Spinal cord (tissue), 9 donors: ENCODE measurements at regions not wholly inside any gene's neighbourhood (a gene's known extent, or its start where the extent isn't known, plus 50 kb on each side); places are given as distances from the start of the nearest gene placed in this dataset.

Experiments used
- DNase-seq, 6 donors: peaks; one replicate each; pipeline versions ENCODE4 v3.0.0 to v3.0.0-alpha.2; 2013 to 2015; ENCODE audit warnings: low spot score in 6 of 6, low read depth in 4 of 6
- H3K27ac ChIP-seq: one replicate; pipeline ENCODE4 v1.5.1; 2013; ENCODE audit warnings: low read depth, low read length, control low read depth
- H3K27me3 ChIP-seq: one replicate; pipeline ENCODE4 v1.6.1; 2013; ENCODE audit warnings: low read length; ENCODE audit not compliant: control insufficient read depth, insufficient read depth
- H3K36me3 ChIP-seq: one replicate; pipeline ENCODE4 v1.6.1; 2013; ENCODE audit warnings: low read length; ENCODE audit not compliant: control insufficient read depth, insufficient read depth
- H3K4me1 ChIP-seq: one replicate; pipeline ENCODE4 v1.6.1; 2013; ENCODE audit warnings: low read length; ENCODE audit not compliant: control insufficient read depth, insufficient read depth
- H3K4me3 ChIP-seq: one replicate; pipeline ENCODE4 v1.5.1; 2013; ENCODE audit warnings: low read depth, low read length, control low read depth
- H3K9me3 ChIP-seq: one replicate; pipeline ENCODE4 v1.6.1; 2013; ENCODE audit warnings: low read length; ENCODE audit not compliant: control insufficient read depth, insufficient read depth
- WGBS: methylation state at CpG from one replicate; pipeline ENCODE4 v1.1.5; 2013; ENCODE audit warnings: missing lambda C conversion rate; ENCODE audit not compliant: insufficient coverage; 5-methylcytosine and 5-hydroxymethylcytosine counted together
- donor health status: healthy.

DNA sequence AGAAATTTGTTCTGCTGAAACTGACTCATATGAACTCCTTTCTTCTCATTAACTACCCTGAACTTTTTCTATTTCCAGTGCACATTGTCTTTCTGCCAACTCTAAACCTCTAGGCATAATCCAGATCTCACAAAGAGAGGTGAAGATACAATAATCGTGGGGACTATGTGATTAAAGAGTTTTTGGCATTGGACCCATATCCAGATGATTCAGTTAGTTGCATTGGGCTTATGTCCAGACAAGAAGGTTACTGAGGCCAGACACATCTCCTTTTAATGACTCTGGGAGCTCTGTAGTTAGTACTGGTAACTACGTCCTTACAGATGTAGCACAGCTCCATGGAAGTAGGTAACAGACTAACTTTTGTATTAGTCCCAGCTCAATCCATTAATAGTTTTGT lies 273.0 kb downstream of the CASP12 start:
- Histone ChIP-seq H3K27me3 (no peaks in the 10 kb centered on the region), H3K4me3 (no peak overlapping the region), H3K4me1 (no peaks in the 10 kb centered on the region), H3K36me3 (no peaks in the 10 kb centered on the region), H3K9me3 (no peaks in the 10 kb centered on the region), H3K27ac (no peak overlapping the region)
- DNase-seq, result no peak
- WGBS, result 43% methylated on average over 1 of the region's 2 CpGs

DNA sequence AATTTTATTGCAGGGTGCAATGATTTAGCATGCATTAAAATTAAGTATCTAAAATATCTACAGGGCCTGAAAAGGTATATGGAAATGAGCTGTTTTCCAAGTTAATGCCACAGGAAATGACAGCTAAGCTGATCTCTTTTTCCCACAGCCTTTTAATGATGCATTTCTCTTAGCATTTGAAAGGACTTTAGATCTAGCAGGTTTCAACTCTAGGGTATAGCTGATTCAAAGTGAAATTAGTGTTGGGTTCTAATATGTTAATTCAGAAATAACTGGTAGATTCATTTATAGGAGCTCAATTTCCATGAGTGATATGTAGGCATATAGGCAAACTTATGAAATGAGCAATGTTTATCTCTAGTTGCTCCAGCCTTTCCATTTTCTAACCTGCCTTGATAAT lies 274.2 kb downstream of the CASP12 start:
- no peaks in the 10 kb centered on the region for H3K9me3 ChIP-seq
- no peaks in the 10 kb centered on the region for H3K27me3 ChIP-seq
- no peak overlapping the region for H3K4me3 ChIP-seq
- H3K36me3 ChIP-seq, result no peaks in the 10 kb centered on the region
- no peak overlapping the region for H3K27ac ChIP-seq
- DNase-seq, result no peak
- H3K4me1 ChIP-seq, result no peaks in the 10 kb centered on the region

DNA sequence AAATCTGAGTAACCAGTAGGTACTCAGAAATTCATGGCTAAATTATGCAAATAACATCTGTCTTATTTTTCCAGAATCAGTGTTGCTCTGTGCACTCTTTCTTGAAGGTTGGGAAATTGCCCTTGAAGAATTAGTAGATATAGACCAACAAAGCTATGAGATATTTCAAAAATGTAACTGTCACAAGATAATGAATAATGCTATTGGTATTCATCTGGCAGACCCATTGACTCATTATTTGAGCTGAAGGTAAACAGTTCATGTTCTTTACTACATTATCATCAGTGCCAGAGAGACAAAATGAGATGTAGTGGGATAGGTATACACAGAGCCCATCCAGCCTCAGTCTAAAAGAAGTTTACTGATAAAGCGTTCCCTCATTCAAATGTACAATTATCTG lies 274.7 kb downstream of the CASP12 start:
- no peaks in the 10 kb centered on the region for H3K36me3 ChIP-seq
- H3K9me3 ChIP-seq, result no peaks in the 10 kb centered on the region
- no peak overlapping the region for H3K27ac ChIP-seq
- no peaks in the 10 kb centered on the region for H3K4me1 ChIP-seq
- DNase-seq, result no peak
- H3K27me3 ChIP-seq, result no peaks in the 10 kb centered on the region
- H3K4me3 ChIP-seq, result no peak overlapping the region
- WGBS, result no CpG with 5 or more reads among the region's 1 CpG

DNA sequence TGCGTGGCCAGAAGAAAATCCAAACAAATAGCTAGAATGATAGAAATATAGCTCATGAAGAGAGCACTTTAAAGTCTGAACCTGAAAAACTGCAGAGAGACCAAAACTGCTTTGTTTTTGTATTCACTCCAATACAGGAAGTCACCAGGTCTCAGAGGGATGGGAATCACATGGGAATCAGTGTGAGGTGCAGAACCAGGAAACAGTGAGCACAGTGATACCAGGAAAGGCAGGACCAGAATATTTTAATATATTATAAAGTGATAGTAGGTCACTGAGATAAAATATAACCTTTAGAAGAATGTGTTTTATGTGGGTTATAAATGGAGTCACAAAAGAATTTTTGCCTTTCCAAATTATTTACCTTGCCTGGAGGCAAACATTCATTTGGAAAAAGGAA lies 277.3 kb downstream of the CASP12 start:
- Histone ChIP-seq H3K9me3 (no peaks in the 10 kb centered on the region), H3K36me3 (no peaks in the 10 kb centered on the region), H3K4me3 (no peak overlapping the region), H3K27ac (no peak overlapping the region), H3K27me3 (no peaks in the 10 kb centered on the region), H3K4me1 (no peaks in the 10 kb centered on the region)
- WGBS, result 83% methylated on average over 1 of the region's 1 CpG
- no peak for DNase-seq

DNA sequence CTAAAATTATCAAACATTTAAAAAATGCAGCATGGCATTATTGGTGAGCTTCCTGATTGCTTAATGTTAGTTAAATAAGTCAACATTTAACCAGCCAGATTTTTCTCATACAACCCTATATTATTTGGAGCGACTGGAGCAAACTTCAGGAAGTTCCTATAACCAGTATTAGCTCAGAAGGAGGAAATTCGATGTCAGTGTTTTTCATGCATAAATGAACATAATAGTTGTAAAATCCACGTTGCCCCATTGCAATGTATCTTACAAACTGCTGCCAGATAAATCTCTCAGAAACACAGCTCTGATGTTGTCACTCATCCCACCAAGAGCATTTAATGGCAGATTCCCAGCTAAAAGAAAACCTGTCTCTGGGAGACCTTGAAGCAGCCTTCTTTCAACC lies 278.5 kb downstream of the CASP12 start:
- no peak overlapping the region for H3K27ac ChIP-seq
- no peaks in the 10 kb centered on the region for H3K9me3 ChIP-seq
- DNase-seq, result no peak
- no CpG with 5 or more reads among the region's 3 CpGs for WGBS
- H3K4me3 ChIP-seq, result no peak overlapping the region
- no peaks in the 10 kb centered on the region for H3K36me3 ChIP-seq
- H3K27me3 ChIP-seq, result no peaks in the 10 kb centered on the region
- no peaks in the 10 kb centered on the region for H3K4me1 ChIP-seq

DNA sequence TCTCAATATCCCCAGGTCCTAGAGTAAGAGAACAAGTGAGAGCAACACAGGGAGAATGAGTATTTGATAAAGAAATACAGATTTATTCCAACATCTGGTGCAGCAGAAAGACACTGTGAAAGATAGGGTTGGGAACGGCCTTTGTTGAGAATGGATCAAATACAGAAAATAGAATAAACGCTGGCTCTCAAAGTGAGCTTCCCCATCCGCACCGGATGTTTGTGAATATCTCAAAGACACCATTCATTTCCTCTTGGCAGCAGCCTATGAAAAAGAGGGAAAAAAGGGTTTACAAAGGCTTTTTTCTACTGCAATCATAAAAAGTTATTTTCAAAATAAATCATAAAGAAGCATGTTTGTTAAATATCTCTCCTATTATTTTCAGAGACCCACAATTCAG lies 279.3 kb downstream of the CASP12 start:
- H3K4me3 ChIP-seq, result no peak overlapping the region
- H3K4me1 ChIP-seq, result no peaks in the 10 kb centered on the region
- no peaks in the 10 kb centered on the region for H3K27me3 ChIP-seq
- no peaks in the 10 kb centered on the region for H3K9me3 ChIP-seq
- DNase-seq, result peak in 1 of 6 donors; percentile 18
- no CpG with 5 or more reads among the region's 4 CpGs for WGBS
- H3K27ac ChIP-seq, result no peak overlapping the region
- no peaks in the 10 kb centered on the region for H3K36me3 ChIP-seq

DNA sequence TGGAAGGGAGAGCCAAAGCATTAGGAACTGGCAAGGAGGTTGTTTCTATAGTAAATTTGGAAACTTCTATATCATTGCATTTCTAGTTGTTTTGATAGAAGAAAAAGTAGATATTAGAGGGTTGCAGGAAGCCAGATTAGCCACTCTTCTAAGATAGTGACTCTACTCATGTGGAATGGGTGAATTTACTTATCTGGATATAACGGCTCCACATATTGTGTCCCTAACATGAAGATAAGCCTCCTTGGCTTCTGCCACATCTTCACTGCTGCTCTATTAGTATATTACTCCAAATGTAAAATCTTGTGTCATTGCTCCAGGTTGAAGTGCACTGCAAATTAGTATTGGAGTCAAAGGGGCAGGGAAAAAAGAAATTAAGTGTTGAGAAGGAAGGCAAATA lies 283.3 kb downstream of the CASP12 start:
- Histone ChIP-seq H3K27me3 (no peaks in the 10 kb centered on the region), H3K4me1 (no peaks in the 10 kb centered on the region), H3K4me3 (no peak overlapping the region), H3K9me3 (no peaks in the 10 kb centered on the region), H3K27ac (no peak overlapping the region), H3K36me3 (no peaks in the 10 kb centered on the region)
- no CpG with 5 or more reads among the region's 1 CpG for WGBS
- DNase-seq, result no peak

DNA sequence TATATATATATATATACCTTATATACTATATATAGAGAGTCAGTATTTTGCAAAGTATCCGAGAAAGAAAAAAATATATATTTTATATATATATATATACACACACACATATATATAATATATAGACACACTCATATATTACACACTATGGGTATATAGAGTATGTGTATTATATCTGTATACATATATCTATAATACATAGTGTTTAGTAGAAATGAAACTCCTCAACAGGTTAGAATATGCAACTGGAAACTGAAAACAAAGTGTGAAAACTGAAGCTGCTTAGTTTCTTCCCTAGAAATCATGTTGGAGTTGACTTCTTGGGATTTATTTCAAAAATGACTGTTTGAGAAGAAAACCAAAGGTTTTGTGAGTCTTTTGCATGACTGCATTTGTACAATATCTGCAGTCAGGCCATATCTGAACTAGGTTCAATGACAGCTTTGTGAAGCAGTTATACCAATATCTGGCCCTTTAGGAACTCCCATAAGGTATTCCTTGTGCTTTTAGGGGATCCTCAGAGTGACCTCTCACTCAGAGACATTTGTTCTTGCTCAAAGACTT lies 284.1 kb downstream of the CASP12 start:
- no peaks in the 10 kb centered on the region for H3K4me1 ChIP-seq
- H3K9me3 ChIP-seq, result no peaks in the 10 kb centered on the region
- H3K36me3 ChIP-seq, result no peaks in the 10 kb centered on the region
- H3K27ac ChIP-seq, result no peak overlapping the region
- H3K4me3 ChIP-seq, result no peak overlapping the region
- no peak for DNase-seq
- no CpG with 5 or more reads among the region's 1 CpG for WGBS
- no peaks in the 10 kb centered on the region for H3K27me3 ChIP-seq

DNA sequence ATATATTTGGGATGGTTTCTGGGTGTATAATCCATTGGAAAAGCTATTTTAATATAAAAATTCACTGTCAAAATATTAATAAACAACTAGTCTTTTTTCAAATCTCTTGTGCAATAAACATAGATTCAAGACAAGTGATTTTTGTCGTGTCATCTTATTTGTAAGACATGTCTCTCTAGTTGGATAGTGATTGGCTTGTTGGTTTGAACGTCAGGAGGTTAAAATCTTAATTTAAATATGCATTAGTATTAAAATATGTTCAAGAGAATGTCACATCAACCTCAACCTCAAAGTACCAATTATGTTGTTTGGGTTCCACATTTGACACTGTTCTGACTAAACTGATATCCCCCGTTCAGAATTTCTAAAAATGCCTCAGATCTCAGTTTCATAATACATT lies 287.6 kb downstream of the CASP12 start:
- Histone ChIP-seq H3K4me3 (no peak overlapping the region), H3K36me3 (no peaks in the 10 kb centered on the region), H3K27me3 (no peaks in the 10 kb centered on the region), H3K9me3 (no peaks in the 10 kb centered on the region), H3K27ac (no peak overlapping the region), H3K4me1 (no peaks in the 10 kb centered on the region)
- WGBS, result no CpG with 5 or more reads among the region's 3 CpGs
- peak in 1 of 6 donors; percentile 17 for DNase-seq

DNA sequence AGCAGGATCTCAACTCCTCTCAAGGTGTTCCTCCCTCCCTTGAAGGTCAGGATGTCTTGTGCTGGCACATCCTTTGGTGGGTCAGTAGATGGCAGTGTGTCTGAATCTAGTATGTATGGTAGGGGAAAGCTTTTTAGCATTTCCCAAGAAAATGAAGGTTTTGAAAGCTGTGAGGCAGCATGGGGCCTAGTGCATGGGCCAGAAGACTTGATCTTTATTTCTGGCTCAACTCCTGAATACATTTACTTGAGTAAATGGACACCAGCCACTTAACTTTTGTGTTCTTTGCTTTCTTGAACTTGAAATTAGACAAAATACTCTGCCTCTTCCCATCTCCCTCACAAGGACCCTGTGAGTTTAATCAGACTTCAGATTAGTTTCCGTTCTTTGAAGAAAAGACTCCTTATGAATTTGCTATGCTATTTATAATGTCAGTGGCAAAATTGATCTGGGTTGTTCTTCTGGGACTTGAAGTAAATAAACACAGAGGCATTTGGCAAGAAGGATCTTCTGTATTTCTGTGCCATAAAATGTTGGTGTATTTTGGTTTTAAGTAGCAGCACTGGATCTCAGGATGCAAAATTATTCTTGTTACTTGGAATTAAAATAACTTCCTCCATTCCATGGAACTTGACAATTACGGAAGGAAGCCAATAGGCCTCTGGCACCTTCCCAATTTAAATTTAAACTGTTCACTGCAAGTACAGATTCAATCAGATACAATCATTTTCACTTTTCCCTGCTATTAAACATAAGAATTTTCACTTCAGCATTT lies 288.8 kb downstream of the CASP12 start:
- 27% methylated on average over 1 of the region's 2 CpGs for WGBS
- H3K4me3 ChIP-seq, result no peak overlapping the region
- peak overlapping the region; percentile 17 for H3K27ac ChIP-seq

More for the DNA sequence above, 288.8 kb downstream of the CASP12 start:
- Histone ChIP-seq H3K36me3 (no peaks in the 10 kb centered on the region), H3K9me3 (no peaks in the 10 kb centered on the region), H3K27me3 (no peaks in the 10 kb centered on the region), H3K4me1 (no peaks in the 10 kb centered on the region)
- peak in 5 of 6 donors; percentile 10 to 89 (median 39) for DNase-seq
